GM21737 (cell line): ENCODE measurements at regions not wholly inside any gene's neighbourhood (a gene's known extent, or its start where the extent isn't known, plus 50 kb on each side); places are given as distances from the start of the nearest gene placed in this dataset.

Experiments used
- ATAC-seq: cut with Tn5 transposase; IDR thresholded peaks from one replicate; pipeline ENCODE4 v1.9.1; 2021; ENCODE audit warnings: mild to moderate bottlenecking, moderate library complexity; ENCODE audit not compliant: unreplicated experiment

DNA sequence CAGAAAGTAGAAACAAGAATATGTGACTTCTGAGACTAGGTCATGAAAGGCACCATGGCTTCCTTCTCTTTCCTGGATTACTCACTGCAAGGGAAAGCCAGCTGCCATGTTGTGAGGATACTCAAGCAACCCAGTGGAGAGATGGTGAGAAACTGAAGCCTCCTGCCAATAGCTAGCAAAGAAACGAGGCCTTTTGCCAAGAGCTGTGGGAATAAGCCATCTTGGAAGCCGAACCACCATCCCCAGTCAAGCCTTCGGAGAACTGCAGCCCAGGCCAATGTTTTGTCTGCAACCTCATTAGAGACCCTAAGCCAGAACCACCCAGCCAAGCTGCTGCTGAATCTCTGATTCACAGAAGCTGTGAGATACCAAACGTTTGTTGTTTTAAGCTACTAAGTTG lies 104.7 kb upstream of the CRHR1 start:
- ATAC-seq = no peak

DNA sequence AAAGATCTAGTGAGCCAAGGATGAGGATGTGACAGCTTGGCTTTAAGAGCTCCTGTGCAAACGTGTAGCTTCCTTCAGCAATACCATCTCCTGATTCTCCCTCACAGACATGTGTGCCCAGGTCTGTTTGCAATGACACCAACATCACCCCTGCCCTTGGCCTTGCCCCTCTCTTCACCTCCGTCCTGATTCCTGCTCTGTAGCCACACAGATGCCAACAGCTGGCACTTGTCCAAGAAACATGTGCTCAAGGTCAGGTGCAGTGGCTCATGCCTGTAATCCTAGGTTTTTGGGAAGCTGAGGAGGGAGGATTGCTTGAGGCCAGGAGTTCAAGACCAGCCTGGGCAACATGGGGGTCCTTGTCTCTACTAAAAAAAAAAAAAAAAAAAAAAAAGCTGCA lies 103.8 kb upstream of the CRHR1 start:
- ATAC-seq = no peak

DNA sequence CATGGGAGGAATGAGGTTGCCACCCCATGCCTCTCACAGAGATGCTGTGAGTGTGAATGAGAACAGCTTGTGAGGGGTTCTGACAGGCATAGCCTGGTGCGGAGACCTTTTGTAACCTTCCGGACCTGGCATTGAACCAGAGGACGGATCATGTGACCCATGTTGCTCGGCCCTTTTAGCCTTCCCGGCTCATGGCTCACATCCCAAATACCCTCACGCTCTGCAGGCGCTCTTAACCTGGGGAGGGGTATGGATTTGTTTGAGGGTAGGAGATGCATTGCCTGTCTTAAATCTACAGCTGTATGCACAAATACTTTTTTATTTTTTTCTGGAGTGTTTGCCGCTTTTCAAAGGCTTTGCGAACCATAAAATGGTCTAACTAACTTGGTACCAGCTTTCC lies 102.4 kb upstream of the CRHR1 start:
- no peak for ATAC-seq

DNA sequence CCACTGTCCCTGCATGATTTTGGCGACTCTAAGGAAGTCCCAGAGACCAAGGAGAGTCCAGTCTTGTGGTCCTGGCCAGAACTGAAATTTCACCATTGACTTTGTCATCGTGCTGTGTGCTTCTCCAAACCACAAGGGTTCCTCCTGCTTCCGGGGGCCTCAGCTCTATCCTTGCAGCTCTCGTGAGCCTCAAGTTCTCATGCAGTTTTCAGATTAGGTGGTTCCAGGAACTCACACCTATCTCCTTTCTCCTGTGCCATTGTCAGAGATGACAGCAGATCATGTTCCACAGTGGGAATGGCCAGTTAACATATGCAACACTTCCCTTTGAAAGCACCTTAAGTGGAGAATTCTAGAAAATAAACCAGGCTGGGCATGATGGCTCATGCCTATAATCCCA lies 97.9 kb upstream of the CRHR1 start:
- no peak for ATAC-seq

DNA sequence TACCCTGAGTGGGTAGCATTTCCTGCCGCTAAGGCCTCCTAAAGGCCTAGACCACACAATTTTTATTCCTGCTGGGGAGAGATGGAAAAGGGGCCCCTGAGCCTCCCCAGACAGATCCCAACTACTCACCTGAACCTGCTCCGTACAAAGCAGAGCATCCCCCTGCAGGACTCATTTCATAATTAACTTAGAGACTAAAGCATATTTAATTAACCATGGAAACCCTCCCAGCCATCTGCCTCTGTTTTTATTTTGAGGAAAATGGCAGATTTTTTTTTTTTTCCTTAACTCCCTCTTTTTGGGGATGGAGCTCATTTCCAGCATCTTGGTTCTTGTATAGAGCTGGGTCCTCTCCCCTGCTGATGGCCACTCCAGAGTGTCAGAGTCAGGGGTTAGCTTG lies 96.5 kb upstream of the CRHR1 start:
- no peak for ATAC-seq

DNA sequence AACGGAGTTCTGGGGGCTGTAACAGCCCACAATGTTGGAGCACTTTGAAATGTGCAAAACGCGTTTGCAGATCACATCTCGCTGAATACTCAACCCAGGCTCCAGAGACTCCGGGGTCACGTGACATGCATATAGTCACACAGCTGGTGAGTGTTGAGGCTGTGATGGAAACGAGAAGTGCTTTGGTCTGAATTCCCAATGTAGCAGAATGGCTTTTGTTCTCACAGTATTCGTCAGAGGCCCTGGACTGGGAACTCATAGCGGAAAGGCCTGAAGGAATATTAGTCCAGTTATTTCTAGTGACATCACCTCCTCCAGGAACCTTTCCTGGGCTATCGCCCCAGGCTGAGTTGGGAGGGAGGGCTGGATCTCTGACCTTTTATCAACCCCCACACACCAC lies 95.8 kb upstream of the CRHR1 start:
- no peak for ATAC-seq

DNA sequence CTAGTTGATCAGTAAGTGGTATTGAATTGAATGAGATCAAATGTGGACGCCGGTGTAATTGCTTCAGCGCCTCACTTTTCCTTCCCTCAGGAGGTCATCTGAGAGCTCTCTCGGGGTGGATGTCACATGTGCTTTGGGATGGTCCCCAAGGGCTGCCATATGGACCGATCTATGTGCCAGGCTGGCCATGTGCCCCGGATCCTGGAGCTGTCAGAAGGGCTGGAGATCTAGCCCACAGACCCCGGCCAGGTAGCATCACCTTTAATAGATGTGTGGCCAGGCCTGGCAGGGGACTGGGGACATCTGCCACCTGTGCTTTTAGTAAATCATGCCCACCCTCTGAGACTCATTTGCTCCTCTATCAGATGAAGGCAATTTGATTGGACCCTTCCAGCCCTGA lies 95.3 kb upstream of the CRHR1 start:
- ATAC-seq = no peak

DNA sequence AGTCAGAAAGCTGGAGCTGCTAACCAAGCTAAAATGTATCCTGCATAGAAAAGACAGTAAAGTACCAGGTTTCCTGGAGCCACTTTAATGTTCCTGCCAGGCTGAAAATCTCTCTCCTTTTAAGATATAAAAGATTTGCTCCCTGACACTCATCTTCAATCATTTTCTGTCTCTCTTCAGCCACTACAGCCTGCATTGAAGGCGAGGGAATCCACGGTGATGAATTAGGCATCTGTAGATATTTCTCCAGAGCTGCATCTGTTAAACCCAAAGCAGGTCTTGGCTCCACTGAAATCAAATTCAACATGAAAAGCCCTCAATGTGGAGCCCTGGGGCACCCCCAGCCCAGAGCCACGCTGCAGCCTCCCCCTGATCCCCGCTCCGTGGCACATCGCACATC lies 94.7 kb upstream of the CRHR1 start:
- no peak for ATAC-seq

DNA sequence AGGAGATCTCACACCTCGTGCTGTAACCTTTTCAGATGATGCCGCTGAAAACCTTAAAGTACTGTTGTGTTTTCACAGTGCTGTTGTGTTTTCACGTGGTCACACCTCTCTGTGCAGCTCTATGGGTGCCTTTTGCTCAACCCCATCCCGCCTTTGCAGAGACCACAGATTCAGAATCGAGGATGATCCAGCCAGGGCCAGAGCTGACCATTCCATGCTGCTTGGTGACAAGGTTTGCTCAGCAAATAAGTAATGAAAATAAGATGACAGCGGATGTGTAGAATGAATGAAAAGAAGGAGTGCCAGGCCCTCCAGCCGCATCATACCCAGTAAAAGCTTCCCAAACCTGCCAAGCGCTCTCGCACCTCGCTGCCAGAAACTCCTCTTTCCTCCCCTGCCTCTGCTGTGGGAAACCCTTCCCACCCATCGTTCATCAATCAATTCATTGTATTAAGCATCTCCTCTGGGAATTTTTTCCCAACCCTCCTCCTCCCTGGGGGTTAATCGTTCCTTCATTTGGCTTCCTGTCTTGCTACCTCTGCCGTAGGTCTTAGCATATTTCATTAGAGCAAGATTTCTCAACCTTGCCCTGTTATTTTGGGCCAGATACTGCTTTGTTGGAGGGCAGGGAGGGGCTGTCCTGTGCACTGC lies 93.4 kb upstream of the CRHR1 start:
- no peak for ATAC-seq

DNA sequence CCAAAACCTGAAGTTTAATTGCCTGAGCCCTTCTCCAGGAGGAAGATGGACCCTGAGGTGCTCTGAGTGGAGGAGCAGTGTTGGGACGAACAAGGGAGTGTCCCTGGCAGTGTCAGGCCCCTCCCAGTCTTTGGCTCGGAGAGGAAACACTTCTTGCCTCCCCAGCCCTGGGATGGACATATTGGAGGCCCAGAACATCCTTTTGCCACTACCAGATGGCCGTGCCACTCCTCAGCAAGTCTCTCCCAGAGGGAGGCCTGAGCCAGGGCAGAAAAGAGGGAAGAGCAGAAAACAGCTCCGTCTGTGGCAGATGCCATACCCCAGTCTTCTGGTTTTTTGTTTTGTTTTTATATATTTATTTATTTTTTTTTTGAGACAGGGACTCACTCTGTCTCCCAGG lies 91.5 kb upstream of the CRHR1 start:
- ATAC-seq = no peak

DNA sequence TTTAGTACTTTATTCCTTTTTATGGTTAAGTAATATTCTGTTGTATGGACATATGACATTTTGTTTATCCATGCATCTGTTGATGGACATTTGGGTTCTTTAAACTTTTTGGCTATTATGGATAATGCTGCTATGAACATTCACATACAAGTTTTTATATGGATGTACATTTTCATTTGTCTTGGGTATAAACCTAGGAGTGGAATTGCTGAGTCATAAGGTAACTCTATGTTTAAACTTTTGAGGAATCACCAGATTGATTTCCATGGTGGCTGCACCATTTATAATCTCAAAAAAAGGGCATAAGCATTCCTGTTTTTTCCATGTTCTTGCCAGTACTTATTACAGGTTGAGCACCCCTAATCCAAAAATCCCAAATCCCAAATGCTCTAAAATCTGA lies 90.3 kb upstream of the CRHR1 start:
- ATAC-seq = no peak

DNA sequence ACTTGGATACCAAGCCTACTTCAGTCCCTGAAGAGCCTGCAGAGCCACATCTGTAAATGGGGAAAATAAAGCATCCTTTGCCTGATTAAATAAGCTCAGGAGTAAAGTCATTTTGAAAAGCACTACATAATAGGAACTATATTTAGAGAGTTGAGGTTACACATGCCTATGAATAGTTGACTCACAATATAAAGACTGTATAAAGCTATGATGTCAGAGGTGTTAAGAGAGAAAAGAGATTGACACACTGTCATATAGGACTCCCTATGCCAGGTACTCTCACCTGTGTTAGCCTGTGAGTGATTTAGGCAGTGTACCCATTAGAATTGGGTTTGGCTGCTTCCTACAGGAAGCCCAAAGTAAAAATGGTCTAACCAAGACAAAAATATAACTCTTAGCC lies 87.7 kb upstream of the CRHR1 start:
- ATAC-seq = no peak

DNA sequence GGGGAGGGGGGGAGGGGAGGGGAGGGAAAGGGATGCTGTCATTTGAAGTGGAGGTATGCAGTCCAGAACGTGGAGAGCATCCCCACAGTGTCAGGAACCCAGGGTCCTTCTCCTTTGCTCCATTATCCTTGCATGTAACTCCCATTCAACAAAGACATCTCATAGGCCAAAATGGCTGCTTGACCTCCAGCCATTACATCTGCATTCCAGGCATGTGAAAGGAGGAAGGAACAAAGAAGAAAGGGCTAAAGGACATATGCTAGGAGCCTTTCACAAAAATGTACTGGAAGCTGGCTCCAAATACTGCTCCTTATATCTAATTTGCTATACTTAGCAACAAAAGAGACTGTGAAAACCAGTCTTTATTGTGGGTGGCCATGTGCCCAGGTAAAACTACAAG lies 87.0 kb upstream of the CRHR1 start:
- ATAC-seq = no peak

DNA sequence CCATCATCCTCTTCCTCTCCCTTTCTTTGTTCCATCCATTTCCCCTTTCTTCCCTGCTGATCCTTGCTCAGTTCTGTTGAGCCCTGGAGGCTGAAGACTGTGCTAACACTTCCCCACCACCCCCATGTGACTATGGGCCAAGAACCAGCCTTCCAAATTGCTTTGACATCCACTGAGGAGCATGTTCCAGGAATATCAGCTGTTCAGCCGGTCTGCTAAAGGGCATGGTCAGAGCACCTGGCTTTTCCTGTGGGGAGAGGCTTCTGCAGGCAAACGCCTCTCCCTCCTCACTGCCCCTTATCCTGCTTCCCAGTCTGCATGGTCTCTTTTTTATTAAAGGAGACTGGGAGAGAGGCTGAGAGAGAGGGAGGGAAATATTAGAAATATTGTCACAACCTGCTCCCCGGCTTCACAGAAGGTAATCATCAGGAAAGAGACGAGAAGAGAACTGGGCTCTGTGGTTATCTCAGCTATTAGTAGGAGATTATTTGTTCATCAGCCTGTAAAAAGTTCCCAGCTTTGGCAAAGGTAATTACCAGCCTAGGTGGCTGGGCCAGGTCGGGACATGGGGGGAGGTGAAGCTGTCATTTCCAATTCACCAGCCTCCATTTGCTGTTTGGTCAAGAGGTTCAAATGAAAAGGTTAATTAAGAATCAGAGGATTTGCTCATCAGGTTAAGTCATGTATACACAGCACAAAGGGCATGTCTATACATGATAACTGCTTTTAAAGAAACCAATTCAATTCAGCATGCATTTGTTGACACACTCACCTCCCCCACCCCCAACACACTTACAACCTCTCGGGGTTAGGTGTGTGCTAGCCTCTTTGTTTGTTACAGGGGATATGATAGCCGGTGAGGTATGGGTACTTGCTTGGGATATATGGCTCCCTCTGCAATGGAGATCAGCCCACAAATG lies 83.7 kb upstream of the CRHR1 start:
- ATAC-seq = no peak

DNA sequence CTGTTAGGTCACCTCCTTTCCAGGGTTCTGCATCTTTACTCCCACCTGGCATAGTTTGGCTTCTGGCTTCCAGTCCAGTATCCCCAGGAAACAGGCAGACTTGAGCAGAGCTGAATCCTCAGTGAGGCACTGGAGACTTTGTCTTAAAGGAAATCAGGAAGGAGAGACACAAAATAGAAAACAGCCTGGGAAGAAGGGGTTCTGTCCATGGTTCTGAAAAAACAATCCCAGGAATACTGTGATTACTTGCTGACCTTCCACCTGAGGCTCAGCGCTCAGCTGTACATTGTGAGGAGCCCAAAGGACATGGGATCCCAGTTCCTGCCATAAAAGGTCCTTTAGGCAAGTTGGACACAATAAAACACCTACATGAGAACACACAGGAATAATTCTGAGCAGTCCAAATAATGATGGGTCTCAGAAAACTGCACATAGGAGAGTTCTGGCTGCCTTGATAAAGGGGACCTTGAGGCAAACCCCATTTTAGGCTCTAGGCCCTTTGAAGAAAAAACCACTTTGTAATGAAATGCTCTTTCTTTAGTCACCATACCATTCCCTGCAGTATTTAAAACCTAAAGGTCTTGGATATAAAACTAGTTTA lies 81.4 kb upstream of the CRHR1 start:
- ATAC-seq = no peak

DNA sequence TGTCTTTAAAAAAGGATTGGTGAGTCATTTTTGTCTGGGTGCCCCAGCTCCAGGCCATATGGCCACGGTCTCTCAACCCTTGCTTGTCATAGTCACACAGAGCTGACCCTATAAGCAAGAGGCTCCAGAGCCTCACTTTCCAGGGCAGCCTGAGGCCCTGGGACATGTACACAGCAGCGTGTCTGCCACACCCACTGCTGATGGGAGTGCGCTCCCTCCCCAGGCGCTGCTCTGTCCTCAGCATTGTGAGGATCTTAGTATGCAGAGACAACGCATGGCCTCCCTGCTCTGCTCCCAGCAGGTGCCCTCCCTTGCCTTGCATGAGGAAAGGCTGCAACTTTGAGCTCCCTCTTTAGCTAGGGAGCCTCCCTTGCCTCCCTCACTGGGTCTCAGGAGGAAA lies 80.8 kb upstream of the CRHR1 start:
- ATAC-seq = no peak

DNA sequence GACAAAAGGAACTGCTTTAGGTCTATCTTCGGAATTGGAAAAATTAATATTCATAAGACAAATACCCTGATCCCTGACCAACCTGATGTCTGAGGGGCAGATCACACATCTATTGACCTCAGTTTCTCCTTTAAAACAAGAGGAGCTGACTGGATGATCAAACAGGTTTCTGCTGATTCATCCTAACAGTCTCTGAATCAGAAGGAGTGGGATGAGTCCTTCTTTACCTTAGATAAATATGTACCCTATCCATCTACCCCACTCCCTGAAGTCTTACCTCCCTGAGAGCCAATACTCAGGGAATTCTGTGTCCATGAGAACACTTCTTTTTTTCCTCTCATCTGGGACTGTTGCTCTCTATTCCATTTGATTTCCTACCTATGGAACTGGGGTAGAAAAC lies 80.3 kb upstream of the CRHR1 start:
- ATAC-seq = no peak

DNA sequence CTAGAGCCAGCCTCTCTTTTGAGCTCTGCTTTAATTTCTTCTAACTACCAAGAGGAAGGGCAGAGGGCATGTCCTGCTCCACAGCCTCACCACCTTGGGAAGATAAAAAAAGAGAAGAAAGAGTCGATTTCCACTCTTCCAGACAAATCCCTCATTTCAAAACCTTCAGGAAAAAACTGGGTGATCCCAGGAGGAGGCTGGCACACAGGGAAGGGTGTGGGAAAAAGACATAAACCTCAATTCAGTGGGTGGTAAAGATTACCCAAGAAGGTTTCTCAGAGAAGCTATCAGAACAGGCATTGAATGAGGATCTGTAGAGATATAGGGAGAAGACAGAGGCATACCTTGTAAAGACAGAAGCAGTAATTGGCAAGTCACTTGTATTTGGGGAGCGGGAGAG lies 79.9 kb upstream of the CRHR1 start:
- no peak for ATAC-seq

DNA sequence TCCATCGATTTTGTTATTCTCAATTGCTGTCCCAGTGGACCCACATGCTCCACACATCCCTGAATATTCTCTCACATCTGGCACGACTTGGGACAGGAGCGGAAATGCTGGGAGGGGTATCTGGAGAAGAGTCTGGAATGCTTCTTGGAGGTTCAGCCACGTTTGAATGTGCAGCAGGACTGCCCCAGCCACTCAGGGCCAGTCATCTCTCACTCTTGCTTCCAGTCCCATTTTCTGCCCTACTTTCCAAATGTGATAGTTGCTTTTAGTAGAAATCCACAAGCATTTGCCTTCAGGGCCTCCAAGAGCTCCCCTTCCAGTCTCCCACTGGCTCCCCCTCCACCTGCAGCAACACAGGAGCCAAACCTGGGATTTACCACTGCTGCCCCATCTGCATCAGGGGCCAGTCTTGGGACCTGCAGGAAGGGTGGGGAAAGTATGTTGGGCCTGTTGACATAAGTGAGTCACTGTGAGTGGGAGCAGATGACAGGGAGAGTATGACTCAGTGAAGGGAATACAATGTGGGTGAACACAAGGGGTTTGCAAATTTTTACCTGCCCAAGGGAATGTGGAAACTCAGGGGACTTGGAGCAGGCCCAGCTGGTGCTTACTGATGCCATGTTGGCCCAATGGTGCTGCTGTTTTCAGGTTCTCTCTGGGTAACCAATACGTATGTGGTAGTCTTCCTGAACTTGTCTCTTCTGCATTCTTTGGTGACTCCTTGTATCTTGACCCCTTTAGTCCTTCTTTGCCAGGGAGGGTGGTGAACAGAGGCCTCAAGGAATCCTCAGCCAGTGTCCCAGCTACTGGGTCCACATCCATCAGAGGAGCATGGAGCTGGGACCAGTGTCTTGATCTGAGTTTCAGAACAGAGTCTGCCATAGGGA lies 78.8 kb upstream of the CRHR1 start:
- ATAC-seq = no peak

DNA sequence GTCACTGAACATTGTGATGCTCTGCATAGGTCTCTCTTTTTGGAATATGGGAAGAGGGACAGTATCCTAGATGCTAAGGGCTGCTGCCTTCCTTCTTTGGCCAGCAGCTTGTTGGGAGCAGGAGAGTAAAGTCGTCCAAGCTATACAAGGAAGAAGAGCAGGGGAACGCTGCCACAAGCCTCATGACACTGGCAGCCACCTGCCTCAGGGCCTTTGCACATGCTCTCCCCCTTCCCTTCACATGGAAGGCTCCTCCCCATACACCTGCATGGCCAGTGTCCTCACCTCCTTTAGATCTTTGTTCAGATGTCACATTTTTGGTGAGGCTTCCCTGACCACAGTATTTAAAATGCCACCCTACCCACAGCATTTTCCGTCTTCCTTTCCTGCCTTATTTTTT lies 78.1 kb upstream of the CRHR1 start:
- ATAC-seq = no peak

DNA sequence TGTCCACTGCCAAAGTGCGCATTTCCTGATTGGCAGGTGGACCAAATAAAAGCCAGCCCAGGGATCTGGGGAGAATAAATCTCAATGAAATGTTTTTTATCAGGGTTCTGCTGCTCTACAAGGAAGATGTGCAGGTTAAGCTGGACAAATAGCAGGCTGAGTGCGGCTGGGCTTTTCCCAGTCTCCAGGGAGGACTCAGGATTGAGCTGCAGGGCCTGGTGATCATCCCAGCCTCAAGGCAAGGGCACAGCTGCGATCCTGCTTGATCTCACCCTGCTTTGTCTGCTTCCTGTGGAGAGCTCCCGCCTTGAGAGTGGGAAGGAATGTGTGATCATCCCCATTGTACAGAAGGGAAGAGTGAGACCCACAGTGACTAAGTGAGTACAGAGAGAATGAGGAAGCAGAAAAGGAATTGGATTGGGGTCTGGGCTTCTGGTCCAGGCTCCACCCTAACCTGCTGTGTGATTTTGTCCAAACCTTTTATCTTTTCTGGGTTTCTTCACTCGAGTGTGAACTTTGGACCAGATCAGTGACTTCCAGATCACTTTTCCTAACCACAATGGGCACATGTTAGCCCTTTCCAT lies 75.3 kb upstream of the CRHR1 start:
- no peak for ATAC-seq
